Thyroid gland (tissue), 4 donors: ENCODE measurements at regions not wholly inside any gene's neighbourhood (a gene's known extent, or its start where the extent isn't known, plus 50 kb on each side); places are given as distances from the start of the nearest gene placed in this dataset.

ENCODE experiments used
- DNase-seq, 2 donors: peaks; one replicate each; pipeline ENCODE4 v3.0.0-alpha.2; 2019
- H3K27ac ChIP-seq, 3 donors: fragments of 200-600 bp; sonication (generic); 1 replicate in 2 of 3; 2 replicates in 1 of 3; pipeline ENCODE4 v1.5.1; 2016 to 2019; ENCODE audit warnings: mild to moderate bottlenecking in 1 of 3, moderate library complexity in 1 of 3
- H3K27me3 ChIP-seq: fragments of 200-600 bp; sonication (generic); one replicate; pipeline ENCODE4 v1.5.1; 2019
- H3K36me3 ChIP-seq, 2 donors: fragments of 200-600 bp; sonication (generic); one replicate each; pipeline ENCODE4 v1.5.1; 2016 to 2019
- H3K4me1 ChIP-seq, 2 donors: fragments of 200-600 bp; sonication (generic); one replicate each; pipeline ENCODE4 v1.5.1; 2017 to 2019
- H3K4me3 ChIP-seq, 3 donors: fragments of 200-600 bp; sonication (generic); replicated peaks in 1 of 3; 1 replicate in 2 of 3; 2 replicates in 1 of 3; pipeline ENCODE4 v1.5.1; 2016; ENCODE audit warnings: mild to moderate bottlenecking in 1 of 3
- H3K9me3 ChIP-seq: fragments of 200-600 bp; sonication (generic); one replicate; pipeline ENCODE4 v1.5.1; 2017
- POLR2A ChIP-seq, 2 donors: fragments of 450-650 bp; IDR thresholded peaks; one replicate each; pipeline ENCODE4 v1.6.1; 2017; ENCODE audit warnings: antibody characterized with exemption in 2 of 2, mild to moderate bottlenecking in 2 of 2, moderate library complexity in 1 of 2
- WGBS, 2 donors: methylation state at CpG; one replicate each; pipeline ENCODE4 v1.1.5; 2017; 5-methylcytosine and 5-hydroxymethylcytosine counted together
- intact Hi-C: fragments of 100-400 bp; cut with DNase I; formaldehyde crosslinking; loops from one replicate; pipeline ENCODE4 v1.15.1; 2023
- TF ChIP-seq, protein P1 (sequence below), 6 experiments: fragments of 200-600 bp in 3 of 6; fragments of 450-650 bp in 3 of 6; sonication (generic) in 3 of 6; IDR thresholded peaks; one replicate each; pipeline ENCODE4 v1.5.1; 2016 to 2019; ENCODE audit warnings: antibody characterized with exemption in 6 of 6, mild to moderate bottlenecking in 2 of 6, inconsistent platforms in 1 of 6, moderate library complexity in 1 of 6

DNA sequence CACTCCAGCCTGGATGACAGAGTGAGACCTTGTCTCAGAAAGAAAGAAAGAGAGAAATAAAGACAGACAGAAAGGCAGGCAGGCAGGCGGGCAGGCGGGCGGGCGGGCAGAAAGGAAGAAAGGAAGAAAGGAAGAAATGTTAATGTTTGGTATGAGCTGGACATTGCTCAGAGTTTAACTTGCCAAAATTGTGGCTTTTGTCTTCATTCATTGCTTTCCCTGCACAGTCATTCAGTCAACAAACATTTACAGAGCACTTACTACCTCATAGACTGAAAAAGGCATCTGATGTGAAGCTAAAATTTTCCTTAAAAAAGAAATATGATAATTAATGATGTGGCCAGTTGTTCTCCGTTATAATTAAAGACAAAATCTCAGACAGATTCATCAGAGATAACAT lies 247.1 kb downstream of the SPTSSA start:
- H3K36me3 ChIP-seq: no peaks in the 10 kb centered on the region
- intact Hi-C loops: no loop called here
- 86 to 91% methylated on average over 5 of the region's 5 CpGs for WGBS, 2 donors

GRCh38 chr14:34213332-34213731 lies 248.7 kb downstream of the SPTSSA start:
- WGBS, 2 donors: 79 to 82% methylated on average over 10 of the region's 10 CpGs
- H3K36me3 ChIP-seq: no peaks in the 10 kb centered on the region
- H3K27me3 ChIP-seq: no peaks in the 10 kb centered on the region
- DNase-seq: no peak
- H3K4me1 ChIP-seq: no peaks in the 10 kb centered on the region
- no peak overlapping the region for H3K27ac ChIP-seq
- no peaks in the 10 kb centered on the region for H3K9me3 ChIP-seq
- H3K4me3 ChIP-seq: no peak overlapping the region
- intact Hi-C loops: no loop called here
- TF ChIP-seq, protein P1, sequence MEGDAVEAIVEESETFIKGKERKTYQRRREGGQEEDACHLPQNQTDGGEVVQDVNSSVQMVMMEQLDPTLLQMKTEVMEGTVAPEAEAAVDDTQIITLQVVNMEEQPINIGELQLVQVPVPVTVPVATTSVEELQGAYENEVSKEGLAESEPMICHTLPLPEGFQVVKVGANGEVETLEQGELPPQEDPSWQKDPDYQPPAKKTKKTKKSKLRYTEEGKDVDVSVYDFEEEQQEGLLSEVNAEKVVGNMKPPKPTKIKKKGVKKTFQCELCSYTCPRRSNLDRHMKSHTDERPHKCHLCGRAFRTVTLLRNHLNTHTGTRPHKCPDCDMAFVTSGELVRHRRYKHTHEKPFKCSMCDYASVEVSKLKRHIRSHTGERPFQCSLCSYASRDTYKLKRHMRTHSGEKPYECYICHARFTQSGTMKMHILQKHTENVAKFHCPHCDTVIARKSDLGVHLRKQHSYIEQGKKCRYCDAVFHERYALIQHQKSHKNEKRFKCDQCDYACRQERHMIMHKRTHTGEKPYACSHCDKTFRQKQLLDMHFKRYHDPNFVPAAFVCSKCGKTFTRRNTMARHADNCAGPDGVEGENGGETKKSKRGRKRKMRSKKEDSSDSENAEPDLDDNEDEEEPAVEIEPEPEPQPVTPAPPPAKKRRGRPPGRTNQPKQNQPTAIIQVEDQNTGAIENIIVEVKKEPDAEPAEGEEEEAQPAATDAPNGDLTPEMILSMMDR (IDR thresholded peaks at IDR 0.05): no peak

More for the DNA sequence above, 247.1 kb downstream of the SPTSSA start:
- Histone ChIP-seq H3K27me3 (no peaks in the 10 kb centered on the region), H3K4me3 (no peak overlapping the region), H3K9me3 (no peaks in the 10 kb centered on the region), H3K4me1 (no peaks in the 10 kb centered on the region), H3K27ac (no peak overlapping the region)
- DNase-seq: no peak
- no peak for TF ChIP-seq POLR2A (IDR thresholded peaks at IDR 0.05)
- TF ChIP-seq, protein P1 (IDR thresholded peaks at IDR 0.05): no peak

- no peaks in the 10 kb centered on the region for H3K27me3 ChIP-seq
- no peaks in the 10 kb centered on the region for H3K36me3 ChIP-seq
- no peaks in the 10 kb centered on the region for H3K4me1 ChIP-seq
- H3K9me3 ChIP-seq: no peaks in the 10 kb centered on the region
- no peak overlapping the region for H3K27ac ChIP-seq
- DNase-seq: no peak
- H3K4me3 ChIP-seq: no peak overlapping the region
- intact Hi-C loops: no loop called here
- TF ChIP-seq, protein P1 (IDR thresholded peaks at IDR 0.05): no peak
- no peak for TF ChIP-seq POLR2A (IDR thresholded peaks at IDR 0.05)
- WGBS, 2 donors: 91 to 92% methylated on average over 7 of the region's 7 CpGs
These were observed 249.7 kb downstream of the SPTSSA start for GRCh38 chr14:34212172-34212929.

DNA sequence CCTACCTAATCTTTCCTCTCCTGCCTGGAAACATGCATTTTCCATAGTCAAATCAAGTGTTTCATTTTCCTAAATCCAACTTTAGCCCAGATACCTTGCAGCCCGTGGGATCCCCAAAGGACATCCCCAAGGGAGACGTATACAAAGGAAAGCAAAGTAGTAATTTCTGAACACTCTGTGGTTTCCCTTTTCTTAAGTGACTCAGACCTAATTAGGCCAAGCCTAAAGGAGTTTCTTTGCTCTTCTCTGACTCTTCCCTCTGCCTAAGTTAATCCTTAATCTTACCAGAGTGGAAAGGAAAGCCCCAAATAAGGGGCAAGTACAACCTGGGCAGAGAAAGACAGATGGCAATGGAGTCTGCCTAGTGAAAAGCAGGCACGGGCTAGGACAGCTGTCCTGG lies 250.3 kb downstream of the SPTSSA start:
- intact Hi-C loops: no loop called here
- DNase-seq: no peak
- Histone ChIP-seq H3K36me3 (no peaks in the 10 kb centered on the region), H3K9me3 (no peaks in the 10 kb centered on the region), H3K4me1 (no peaks in the 10 kb centered on the region), H3K4me3 (no peak overlapping the region), H3K27me3 (no peaks in the 10 kb centered on the region), H3K27ac (no peak overlapping the region)
- WGBS, 2 donors: 81 to 84% methylated on average over 3 of the region's 3 CpGs
- TF ChIP-seq, protein P1 (IDR thresholded peaks at IDR 0.05): no peak
- TF ChIP-seq POLR2A (IDR thresholded peaks at IDR 0.05): no peak

DNA sequence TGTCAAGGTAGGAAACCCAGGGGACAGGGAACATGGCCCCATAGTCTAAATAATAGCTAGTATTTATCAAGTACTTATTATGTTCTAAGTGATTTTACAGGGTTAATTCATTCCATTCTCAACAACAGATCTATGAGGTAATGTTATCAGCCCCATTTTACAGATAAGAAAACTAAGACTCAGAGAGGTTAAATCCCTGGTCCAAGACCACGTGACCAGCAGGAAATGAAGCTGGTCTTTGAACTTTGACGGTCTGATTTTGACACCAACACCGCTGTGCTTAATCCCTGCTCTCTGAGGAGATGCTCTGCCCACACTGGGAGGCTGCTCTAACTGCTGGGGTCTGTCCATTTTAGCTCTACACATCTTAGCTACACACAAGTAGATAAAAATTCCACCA lies 253.5 kb downstream of the SPTSSA start:
- Histone ChIP-seq H3K9me3 (no peaks in the 10 kb centered on the region), H3K36me3 (no peaks in the 10 kb centered on the region), H3K4me3 (no peak overlapping the region), H3K27me3 (no peaks in the 10 kb centered on the region), H3K27ac (no peak overlapping the region), H3K4me1 (no peaks in the 10 kb centered on the region)
- intact Hi-C loops: no loop called here
- DNase-seq: no peak
- TF ChIP-seq, protein P1 (IDR thresholded peaks at IDR 0.05): no peak
- no peak for TF ChIP-seq POLR2A (IDR thresholded peaks at IDR 0.05)
- WGBS, 2 donors: 79 to 82% methylated on average over 3 of the region's 3 CpGs
